OCI-LY1 (cell line): ENCODE measurements at regions not wholly inside any gene's neighbourhood (a gene's known extent, or its start where the extent isn't known, plus 50 kb on each side); places are given as distances from the start of the nearest gene placed in this dataset.
"Not testable (repeated sequence)": the region's sequence is repeated elsewhere in the genome, so short reads cannot be mapped to it uniquely, and the experiment has no call there.

ENCODE experiments used
- H2AFZ ChIP-seq: fragments of 200-600 bp; sonication (generic), shearing (Covaris generic); 2 replicates; pipeline ENCODE4 v1.6.0; 2014; ENCODE audit warnings: antibody characterized with exemption, mild to moderate bottlenecking, low read length
- H3F3A ChIP-seq: fragments of 200-600 bp; sonication (generic), shearing (Covaris generic); 2 replicates; pipeline ENCODE4 v1.6.0; 2014; ENCODE audit warnings: mild to moderate bottlenecking, antibody characterized with exemption, low read length, moderate library complexity; ENCODE audit not compliant: insufficient read depth
- H3K27ac ChIP-seq: fragments of 200-600 bp; sonication (generic); 2 replicates; pipeline ENCODE4 v1.5.1; 2014; ENCODE audit warnings: low read length, mixed run types, mild to moderate bottlenecking, low read depth; ENCODE audit not compliant: poor library complexity, severe bottlenecking
- H3K27me3 ChIP-seq: fragments of 200-600 bp; sonication (generic); 2 replicates; pipeline ENCODE4 v1.6.0; 2014; ENCODE audit warnings: antibody characterized with exemption, mild to moderate bottlenecking, low read length, moderate library complexity; ENCODE audit not compliant: insufficient read depth
- H3K36me3 ChIP-seq: fragments of 200-600 bp; sonication (generic); 2 replicates; pipeline ENCODE4 v1.6.1; 2014; ENCODE audit warnings: mild to moderate bottlenecking, antibody characterized with exemption, low read length, moderate library complexity, mixed read lengths; ENCODE audit not compliant: insufficient read depth
- H3K4me1 ChIP-seq: fragments of 200-600 bp; sonication (generic); 2 replicates; pipeline ENCODE4 v1.5.1; 2014; ENCODE audit warnings: mild to moderate bottlenecking, low read length, moderate library complexity; ENCODE audit not compliant: insufficient read depth, severe bottlenecking
- H3K4me2 ChIP-seq: fragments of 200-600 bp; sonication (generic), shearing (Covaris generic); 2 replicates; pipeline ENCODE4 v1.6.1; 2014; ENCODE audit warnings: low read length
- H3K4me3 ChIP-seq: fragments of 200-600 bp; sonication (generic); 2 replicates; pipeline ENCODE4 v1.5.1; 2014; ENCODE audit warnings: low read length, low read depth, mild to moderate bottlenecking, mixed read lengths; ENCODE audit not compliant: poor library complexity, severe bottlenecking
- H3K79me2 ChIP-seq: fragments of 200-600 bp; shearing (Covaris generic); 2 replicates; pipeline ENCODE4 v1.6.1; 2016; ENCODE audit warnings: mixed run types, low read length, mixed read lengths; ENCODE audit not compliant: insufficient read depth
- H3K9ac ChIP-seq: fragments of 200-600 bp; sonication (generic), shearing (Covaris generic); 2 replicates; pipeline ENCODE4 v1.6.1; 2014; ENCODE audit warnings: mild to moderate bottlenecking, low read length, mixed read lengths
- H3K9me2 ChIP-seq: fragments of 200-600 bp; sonication (generic), shearing (Covaris generic); 2 replicates; pipeline ENCODE4 v1.6.1; 2014; ENCODE audit warnings: low read depth, mild to moderate bottlenecking, low read length, mixed read lengths
- H3K9me3 ChIP-seq: fragments of 200-600 bp; shearing (Covaris generic); 2 replicates; pipeline ENCODE4 v1.6.1; 2014; ENCODE audit warnings: low read length, mixed read lengths
- H4K20me1 ChIP-seq: fragments of 200-600 bp; sonication (generic), shearing (Covaris generic); 2 replicates; pipeline ENCODE4 v1.6.0; 2016; ENCODE audit warnings: mild to moderate bottlenecking, low read length; ENCODE audit not compliant: insufficient read depth
- CTCF ChIP-seq: fragments of 200-600 bp; sonication (generic), shearing (Covaris generic); IDR thresholded peaks from 2 replicates; pipeline ENCODE4 v1.5.1; 2017; ENCODE audit warnings: mild to moderate bottlenecking, antibody characterized with exemption, low read length, moderate library complexity, mixed read lengths
- EZH2 ChIP-seq: fragments of 200-600 bp; sonication (generic), shearing (Covaris generic); IDR thresholded peaks from 2 replicates; pipeline ENCODE4 v1.8.0; 2017; ENCODE audit warnings: borderline replicate concordance, mixed run types, mild to moderate bottlenecking, antibody characterized with exemption, low read length, moderate library complexity, mixed read lengths

GRCh38 chr21:28688381-28688780 is 304.3 kb downstream of the LTN1 start:
- Histone ChIP-seq H3K27me3 (no peaks in the 10 kb centered on the region), H3F3A (no peaks in the 10 kb centered on the region), H3K36me3 (no peaks in the 10 kb centered on the region), H3K9me3 (no peaks in the 10 kb centered on the region), H3K9ac (no peak overlapping the region), H3K4me3 (no peak overlapping the region), H3K27ac (no peak overlapping the region), H2AFZ (no peak overlapping the region), H3K9me2 (no peaks in the 10 kb centered on the region), H4K20me1 (no peaks in the 10 kb centered on the region), H3K4me1 (no peaks in the 10 kb centered on the region), H3K79me2 (no peaks in the 10 kb centered on the region), H3K4me2 (no peak overlapping the region)
- TF ChIP-seq CTCF, result no peak
- TF ChIP-seq EZH2, result no peak

DNA sequence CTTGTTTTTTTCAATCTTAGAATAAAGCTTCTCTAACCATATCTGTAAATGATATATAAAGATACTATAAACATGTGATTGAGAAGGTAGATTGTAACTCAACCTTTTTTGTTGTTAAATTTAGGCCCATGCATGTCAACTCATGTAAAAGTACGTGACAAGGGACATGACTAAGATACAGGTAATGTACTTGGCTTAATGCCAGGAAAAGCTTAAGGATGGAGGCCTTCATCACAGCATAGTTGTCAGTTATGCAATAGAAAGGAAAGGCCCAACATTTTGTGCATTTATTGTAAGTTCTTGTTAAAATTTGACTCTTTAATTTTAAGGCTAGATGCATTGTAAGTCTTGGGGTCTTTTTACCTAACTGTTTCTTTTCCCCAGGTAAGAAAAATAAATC is 305.1 kb downstream of the LTN1 start:
- Histone ChIP-seq H3K79me2 (no peaks in the 10 kb centered on the region), H4K20me1 (no peaks in the 10 kb centered on the region), H3K4me3 (no peak overlapping the region), H3F3A (no peaks in the 10 kb centered on the region), H3K4me1 (no peaks in the 10 kb centered on the region), H2AFZ (no peak overlapping the region), H3K27me3 (no peaks in the 10 kb centered on the region), H3K36me3 (no peaks in the 10 kb centered on the region), H3K27ac (no peak overlapping the region), H3K9me3 (no peaks in the 10 kb centered on the region), H3K4me2 (no peak overlapping the region), H3K9ac (no peak overlapping the region), H3K9me2 (no peaks in the 10 kb centered on the region)
- TF ChIP-seq CTCF (no peak), EZH2 (no peak)

- no peaks in the 10 kb centered on the region for H3K4me1 ChIP-seq
- H3K4me2 ChIP-seq, result no peak overlapping the region
- H3K36me3 ChIP-seq, result no peaks in the 10 kb centered on the region
- H3K27ac ChIP-seq, result no peak overlapping the region
- no peaks in the 10 kb centered on the region for H3K79me2 ChIP-seq
- no peaks in the 10 kb centered on the region for H3F3A ChIP-seq
- no peaks in the 10 kb centered on the region for H3K27me3 ChIP-seq
- no peak for TF ChIP-seq EZH2
- TF ChIP-seq CTCF, result no peak
- H3K9ac ChIP-seq, result no peak overlapping the region
- H3K9me3 ChIP-seq, result no peaks in the 10 kb centered on the region
- no peak overlapping the region for H3K4me3 ChIP-seq
- no peak overlapping the region for H2AFZ ChIP-seq
- no peaks in the 10 kb centered on the region for H4K20me1 ChIP-seq
- H3K9me2 ChIP-seq, result no peaks in the 10 kb centered on the region
These were observed 308.5 kb downstream of the LTN1 start for GRCh38 chr21:28683982-28684752.

- not testable (repeated sequence) for H3K27me3 ChIP-seq, H3K36me3 ChIP-seq, H3K79me2 ChIP-seq, H3K9me2 ChIP-seq, H3K9me3 ChIP-seq, H3K4me2 ChIP-seq, H3K4me1 ChIP-seq, H2AFZ ChIP-seq, H3K4me3 ChIP-seq, H3K27ac ChIP-seq, H3F3A ChIP-seq, H4K20me1 ChIP-seq, H3K9ac ChIP-seq
These were observed 309.8 kb downstream of the LTN1 start for GRCh38 chr21:28682884-28683283.

- H3K4me3 ChIP-seq, H3F3A ChIP-seq, H3K27me3 ChIP-seq, H4K20me1 ChIP-seq, H3K4me1 ChIP-seq, H2AFZ ChIP-seq, H3K36me3 ChIP-seq, H3K79me2 ChIP-seq, H3K9me2 ChIP-seq, H3K9me3 ChIP-seq, H3K9ac ChIP-seq, H3K4me2 ChIP-seq, H3K27ac ChIP-seq: not testable (repeated sequence)
These were observed 315.6 kb downstream of the LTN1 start for GRCh38 chr21:28677096-28677495.
